Fibroblast of peridontal ligament (primary cell): ENCODE measurements at regions not wholly inside any gene's neighbourhood (a gene's known extent, or its start where the extent isn't known, plus 50 kb on each side); places are given as distances from the start of the nearest gene placed in this dataset.

ENCODE experiments used
- DNase-seq: peaks from one replicate; pipeline ENCODE4 v3.0.0-alpha.2; 2010; ENCODE audit errors: extremely low read depth

DNA sequence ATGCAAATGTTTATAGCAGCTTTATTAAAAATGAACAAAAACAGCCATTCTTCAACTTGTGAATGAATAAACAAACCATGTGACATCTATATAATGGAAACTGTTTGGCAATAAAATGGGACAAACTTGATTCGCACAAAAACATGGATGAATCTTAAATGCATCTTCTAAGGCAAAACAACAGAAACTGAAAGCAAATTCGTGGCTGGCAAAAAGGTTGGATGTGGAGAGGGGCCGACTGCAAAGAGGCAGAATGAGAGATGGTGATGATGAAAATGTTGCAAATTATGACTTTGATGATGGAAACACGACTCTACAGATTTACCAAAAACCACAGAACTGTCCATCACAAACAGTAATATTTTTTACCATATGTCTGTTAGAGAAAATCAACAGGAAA is 327.0 kb upstream of the NR5A2 start:
- peak; percentile 21 for DNase-seq

DNA sequence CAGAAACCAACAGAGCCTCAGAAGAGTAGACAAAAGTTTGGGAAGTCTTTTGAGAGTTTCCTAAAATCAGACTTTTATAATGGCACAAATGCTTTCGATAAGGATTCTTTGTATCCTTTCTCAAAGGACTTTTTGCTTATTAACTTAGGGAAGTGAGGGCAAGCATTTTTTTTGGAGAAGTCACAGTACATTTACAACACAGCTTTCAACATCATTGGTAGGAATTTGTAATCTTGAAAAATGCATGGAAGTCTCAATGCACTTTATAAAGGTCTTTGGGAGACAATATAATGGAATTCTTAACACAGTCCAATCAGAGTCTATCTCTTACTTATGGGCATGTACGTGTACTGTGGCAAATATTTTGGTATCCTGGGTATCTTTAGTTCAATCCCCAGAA is 325.8 kb upstream of the NR5A2 start:
- peak; percentile 76 for DNase-seq

DNA sequence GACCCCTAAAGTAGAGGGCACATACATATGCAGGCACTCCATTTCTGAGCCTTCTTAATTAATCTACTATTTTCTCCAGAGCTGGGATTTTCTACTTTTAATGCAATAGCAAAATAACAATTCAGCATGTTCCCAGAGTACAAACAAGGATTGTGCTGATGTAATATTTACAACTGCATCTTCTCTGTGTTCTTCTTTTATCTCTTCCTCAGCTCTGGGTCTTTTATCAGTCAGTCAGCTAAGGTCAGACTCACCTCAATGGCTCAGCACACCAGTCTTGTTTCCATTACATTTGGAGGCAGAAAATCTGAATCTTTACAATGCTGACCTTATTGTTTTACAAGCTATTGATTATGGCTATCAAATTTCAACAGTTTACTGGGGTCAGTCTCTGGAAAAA is 323.3 kb upstream of the NR5A2 start:
- no peak for DNase-seq

DNA sequence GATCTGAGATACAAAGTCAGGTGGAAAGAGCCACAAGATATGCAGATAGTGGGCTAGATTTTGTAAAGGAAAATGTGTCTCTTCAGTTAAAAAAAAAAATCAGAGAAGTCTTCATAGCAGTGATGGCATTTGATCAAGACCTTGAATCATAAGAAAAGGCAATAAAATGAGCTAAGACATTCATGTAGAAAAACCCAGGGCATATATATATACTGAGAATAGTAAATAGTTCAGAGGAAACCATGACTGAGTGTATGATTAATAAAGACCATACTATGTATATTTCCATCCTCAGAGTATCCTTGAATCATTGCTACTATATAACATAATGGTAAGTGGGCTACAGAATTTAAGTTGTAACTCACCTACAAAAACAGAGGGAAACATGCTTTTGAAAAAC is 321.7 kb upstream of the NR5A2 start:
- DNase-seq: no peak

DNA sequence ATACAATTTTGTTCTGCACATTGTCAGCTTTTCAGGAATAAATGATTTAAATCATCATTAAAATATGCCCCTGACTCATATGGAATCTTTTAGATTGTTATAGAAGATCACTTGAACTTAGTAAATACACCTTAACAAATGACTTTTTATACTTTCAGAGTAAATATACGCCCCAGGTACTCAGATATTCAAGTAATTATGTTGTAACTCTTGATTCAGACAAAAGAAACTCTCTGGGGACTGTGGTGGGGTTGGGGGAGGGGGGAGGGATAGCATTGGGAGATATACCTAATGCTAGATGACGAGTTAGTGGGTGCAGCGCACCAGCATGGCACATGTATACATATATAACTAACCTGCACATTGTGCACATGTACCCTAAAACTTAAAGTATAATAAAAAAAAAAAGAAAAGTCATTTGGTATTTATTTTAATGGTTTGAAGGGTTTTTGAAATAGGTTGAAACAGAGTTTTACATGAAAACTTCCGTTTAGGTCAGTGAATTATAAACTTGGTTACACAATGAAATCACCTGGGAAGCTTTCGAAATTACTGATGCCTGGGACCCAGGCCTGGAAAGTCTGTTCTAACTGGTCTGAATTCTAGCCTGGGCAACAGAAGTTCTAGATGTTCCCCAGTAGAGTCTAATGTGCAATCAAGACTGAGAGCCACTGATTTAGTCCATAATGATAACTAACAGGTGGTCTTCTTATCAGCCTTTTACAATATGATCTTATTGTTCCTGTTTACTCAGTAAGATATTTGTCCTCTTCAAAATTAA is 320.5 kb upstream of the NR5A2 start:
- DNase-seq: no peak

DNA sequence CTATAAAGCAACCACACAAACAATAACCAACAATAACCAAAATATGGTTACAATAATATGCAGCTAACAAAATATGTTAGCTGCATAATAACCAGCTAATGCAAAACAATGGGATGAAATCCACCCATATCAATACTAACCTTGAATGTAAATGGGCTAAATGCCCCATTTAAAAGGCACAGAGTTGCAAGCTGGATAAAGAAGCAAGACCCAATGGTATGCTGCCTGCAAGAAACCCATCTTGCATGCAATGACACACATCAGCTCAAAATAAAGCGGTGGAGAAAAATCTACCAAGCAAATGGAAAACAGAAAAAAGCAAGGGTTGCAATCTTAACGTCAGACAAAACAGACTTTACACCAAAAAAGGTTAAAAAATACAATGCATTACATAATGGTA is 316.5 kb upstream of the NR5A2 start:
- DNase-seq: no peak

DNA sequence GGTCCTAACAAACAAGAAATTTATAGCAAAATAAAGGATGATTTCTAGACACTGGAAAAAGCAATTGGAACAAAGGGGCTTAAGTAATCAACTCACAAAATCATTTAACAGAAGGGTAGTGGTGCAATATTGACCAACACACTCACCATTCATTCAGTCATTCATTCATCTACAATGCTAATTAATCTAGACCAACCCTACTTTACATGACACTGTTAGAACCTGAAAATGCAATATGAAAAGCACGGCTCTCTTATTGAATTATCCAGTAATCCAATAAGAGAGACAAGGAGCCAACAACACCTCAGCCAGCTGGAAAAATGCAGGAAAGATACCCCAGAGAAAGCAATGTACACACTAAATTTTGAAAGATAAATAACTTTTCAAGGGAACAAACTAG is 310.8 kb upstream of the NR5A2 start:
- DNase-seq: no peak

DNA sequence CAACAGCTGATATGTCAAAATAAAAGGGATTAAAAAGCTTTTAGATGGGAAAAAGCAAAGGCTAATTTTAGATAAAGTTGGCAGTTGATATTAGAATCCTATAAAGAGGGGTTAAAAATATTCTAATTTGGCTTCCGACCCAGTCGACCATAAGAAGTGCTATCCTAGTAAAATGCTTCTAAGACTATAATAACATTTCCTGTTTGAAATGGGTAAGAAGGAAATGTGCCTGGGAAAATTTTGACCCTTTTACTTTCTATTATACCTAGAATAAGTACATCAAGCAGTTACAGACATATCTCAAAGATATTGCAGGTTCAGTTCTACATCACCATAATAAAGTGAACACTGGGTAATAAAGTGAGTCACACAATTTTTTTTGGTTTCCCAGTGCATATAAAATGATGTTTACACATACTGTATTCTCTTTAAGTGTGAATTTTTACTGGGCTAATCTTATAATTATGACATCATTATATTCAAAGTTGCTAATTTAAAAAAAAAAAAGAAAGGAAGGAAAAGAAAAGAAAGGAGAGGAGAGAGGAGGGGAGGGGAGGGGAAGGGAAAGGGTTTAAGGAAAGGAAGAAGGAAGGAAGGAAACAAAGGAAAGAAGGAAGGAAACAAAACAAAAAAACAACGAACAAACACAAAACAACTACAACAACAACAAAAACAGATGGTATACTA is 308.2 kb upstream of the NR5A2 start:
- DNase-seq: no peak

DNA sequence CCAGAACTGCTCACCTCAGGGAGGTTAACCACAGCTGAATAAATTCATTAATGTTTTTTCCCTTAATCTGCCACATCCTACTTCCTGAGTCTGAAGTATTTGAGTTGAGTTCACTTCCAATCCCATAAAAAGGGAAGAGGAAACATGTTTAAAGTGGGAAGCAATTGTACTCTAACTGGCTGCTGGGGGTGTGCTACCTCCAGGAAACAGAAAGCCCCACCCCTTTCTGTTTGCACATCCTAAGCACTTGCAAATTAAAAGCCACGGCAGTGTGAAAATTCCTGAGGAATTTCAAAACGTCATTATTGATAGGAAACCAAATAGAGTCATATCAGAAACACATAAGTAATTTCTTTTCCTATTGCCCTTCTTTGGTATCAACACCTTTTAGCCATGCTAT is 307.0 kb upstream of the NR5A2 start:
- DNase-seq: no peak

DNA sequence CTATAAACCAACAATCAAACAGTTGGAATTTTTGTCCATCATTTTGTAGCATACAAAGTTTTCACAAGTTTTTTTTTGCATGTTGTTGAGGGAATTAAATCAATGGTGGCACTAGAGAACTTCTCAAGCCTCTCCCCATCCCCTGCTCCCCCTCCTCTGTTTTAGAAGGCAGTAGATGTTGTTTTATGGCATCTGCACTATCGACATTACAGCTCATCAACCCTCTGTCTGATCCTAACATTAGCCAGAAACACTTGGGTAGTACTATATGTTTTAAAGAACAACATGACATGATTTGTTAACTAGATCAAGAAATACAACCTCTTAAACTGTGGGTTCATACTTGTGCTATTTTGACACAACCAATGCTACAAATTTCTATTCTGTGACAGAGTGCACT is 306.5 kb upstream of the NR5A2 start:
- DNase-seq: no peak

DNA sequence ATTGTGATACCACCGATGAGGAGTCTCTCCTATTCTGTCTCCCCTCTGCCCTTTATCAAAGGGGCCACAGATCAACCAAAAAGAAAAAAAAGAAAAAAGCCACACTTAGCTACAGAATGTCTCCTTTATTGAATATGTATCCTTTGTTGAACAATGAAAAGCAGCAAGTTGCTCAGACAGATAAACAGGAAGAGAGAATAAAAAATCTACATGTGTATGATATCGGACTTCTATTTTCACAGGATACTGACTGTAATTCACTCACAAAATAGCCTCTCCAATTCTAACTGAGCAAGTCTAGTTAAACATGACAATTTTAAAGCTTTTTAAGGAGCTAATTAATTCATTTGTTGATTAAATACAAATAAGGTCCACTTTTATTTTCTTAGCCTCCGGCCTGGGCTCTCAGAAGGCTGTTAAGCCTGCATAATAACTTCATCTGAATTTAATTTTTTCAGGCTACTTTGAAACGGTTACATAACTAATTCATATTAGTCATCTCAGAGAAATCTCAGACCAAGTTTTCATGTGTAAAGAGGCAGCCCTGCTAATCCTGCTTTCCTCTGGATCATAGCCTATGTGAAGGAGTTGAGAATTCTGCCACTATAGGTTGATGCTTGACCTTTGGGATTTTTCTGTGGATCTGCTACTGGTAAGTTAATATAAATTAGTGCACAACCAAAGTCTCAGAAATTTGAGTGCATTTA is 304.1 kb upstream of the NR5A2 start:
- peak; percentile 70 for DNase-seq

DNA sequence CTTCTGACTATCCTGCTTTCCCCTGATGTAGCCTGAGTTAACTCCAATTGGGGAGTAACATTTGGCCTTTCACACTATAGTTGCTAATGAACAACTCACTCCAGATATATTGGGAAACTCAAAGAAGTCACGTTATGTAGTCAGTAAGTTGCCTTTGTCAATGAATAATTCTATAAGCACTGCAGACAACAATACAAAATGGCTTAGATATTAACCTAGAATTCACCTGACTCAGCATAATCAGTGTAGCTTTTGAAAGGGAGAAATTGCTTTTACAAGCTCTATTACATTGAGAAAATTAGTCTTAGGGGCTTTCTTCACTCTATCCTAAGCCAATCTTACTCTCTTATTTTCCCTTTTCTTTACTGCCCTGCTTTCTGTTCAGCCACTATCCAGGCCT is 303.5 kb upstream of the NR5A2 start:
- DNase-seq: no peak

DNA sequence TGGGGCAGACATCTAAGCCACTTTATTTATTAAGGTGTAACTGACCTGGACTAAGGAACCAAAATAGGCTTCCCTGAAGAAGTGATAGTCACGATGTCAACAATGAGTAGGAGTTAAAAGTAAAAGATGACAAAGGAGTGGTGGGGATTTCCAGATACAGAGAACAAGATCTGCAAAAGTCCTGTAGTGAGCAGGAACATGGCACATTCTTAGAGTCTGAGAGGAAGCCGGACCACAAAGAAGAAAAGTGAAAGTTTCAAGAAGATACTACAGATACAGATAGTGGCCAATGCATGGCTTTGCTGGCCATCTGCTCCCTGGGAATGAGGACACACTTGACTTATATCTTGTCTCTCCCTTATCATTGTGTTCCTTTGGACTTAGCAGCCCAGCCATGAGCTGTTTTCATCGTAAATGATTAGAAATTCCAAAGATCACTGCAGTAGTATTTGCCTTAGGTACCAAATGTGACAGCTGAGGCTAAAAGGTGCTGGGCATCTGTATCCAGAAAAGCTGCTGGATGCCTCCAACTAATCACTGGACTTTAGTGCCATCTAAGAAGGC is 302.4 kb upstream of the NR5A2 start:
- DNase-seq: no peak

DNA sequence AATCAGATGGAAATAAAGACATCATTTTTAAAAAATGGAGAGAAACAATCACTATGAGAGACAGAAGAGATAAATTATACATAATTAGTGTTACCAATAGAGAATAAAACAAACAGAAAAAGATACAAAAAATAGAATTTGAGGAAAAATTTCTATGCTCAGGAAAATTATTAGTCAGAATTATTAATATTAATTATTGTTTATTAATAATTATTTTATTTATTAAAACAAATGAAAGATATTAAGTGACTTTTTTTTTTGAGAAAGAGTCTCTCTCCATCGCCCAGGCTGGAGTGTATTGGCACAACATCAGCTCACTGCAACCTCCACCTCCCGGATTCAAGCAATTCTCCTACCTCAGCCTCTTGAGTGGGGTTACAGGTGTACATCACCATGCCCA is 299.8 kb upstream of the NR5A2 start:
- DNase-seq: no peak

DNA sequence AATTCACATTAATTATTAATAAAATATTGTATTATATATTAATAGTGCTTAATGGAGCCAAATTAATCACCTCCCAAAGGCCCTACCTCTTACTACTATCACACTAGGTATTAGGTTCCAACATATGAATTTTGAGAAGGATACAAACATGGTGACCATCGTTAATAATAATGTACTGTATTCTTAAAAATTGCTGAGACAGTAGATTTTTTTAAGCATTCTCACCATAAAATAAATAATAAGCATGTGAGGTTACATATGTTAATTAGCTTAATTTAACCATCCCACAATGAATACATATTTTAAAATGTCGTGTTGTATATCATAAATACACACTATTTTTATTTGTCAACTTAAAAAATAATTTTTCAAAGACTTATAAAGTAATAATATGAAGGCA is 299.2 kb upstream of the NR5A2 start:
- no peak for DNase-seq

DNA sequence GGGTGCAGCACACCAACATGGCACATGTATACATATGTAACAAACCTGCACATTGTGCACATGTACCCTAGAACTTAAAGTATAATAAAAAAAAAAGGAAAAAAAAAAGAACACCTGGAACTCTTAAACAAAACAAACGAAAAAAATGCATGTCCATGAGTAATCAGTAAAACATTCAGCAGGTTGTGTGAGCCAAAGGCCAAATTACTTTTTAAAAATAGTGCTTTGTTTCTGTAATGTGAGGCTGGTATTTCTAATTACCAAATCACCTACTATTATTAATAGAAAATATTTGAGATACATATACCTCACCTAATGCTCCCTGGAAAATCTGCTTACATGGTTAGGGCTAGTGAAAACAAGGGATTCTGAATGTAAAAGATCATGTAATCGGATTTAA is 294.4 kb upstream of the NR5A2 start:
- DNase-seq: no peak

DNA sequence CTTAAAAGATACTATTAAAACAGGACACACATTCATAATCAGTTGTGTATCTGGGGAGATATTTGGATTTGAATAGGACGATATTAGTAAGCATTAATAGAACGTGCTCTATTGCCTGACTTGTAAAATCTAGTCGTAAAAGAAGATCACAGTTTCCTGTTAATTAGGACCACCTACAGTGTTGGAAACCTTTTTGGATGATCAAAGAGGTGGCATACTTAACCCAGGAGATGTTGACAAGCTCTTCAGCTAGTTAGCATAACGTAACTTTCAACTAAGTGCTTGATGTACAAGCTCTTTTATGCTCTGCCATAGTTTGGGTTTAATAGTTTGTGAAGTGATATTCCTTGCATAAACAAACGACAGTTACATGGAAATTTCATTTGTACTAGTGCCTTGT is 293.3 kb upstream of the NR5A2 start:
- DNase-seq: no peak

DNA sequence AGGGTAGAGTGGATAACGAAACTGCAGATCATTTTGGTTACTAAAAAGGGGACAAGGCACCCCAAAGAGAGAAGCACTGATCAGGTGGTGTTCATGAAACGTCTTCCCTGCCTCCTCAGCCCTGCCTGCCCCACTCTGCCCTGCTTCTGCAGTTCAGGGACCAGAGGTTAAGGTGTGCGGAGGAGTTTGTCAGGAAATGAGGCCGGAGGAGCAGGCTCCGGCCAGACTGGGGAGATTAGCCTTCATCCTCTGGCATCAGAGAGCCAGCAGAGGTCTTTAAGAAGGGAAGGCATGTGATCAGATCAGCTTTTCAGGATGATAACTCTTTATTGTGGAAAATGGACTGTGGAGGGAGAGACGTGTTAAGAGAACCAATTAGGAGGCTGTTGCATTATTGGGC is 291.9 kb upstream of the NR5A2 start:
- no peak for DNase-seq

DNA sequence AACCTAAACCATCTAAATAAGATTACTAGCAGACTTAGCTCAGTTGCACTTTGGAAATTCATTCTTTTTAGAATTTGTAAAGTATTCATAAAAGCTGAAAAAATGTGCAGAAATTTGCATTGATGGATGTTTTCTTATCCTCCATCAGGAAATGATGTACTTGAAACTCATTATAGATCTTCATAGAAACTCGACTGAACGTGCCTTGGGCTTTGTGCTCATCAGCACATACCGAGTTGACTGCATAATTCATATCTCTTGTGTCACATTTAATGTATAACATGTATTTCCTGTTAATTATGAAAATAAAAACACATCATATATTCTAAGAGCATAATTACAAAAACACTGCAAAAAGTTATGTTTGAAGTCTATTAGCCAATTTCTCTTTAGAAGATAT is 290.9 kb upstream of the NR5A2 start:
- no peak for DNase-seq

DNA sequence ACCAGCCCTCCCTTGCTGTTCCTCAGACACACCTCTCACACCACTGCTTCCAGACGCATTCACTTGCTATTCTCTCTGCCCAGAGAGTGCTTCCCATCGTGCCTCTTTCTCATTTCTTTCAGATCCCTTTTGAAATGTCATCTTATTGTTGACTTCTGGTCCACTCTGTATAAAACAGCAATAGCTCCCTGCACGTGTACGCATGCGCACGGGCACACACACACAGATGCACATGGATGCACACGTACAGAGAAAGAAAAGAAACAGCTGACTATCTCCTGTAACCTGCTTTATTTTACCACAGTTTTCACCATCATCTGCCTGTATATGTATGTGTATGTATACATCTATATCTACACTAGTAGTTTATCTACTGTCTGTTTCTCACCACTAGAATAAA is 285.9 kb upstream of the NR5A2 start:
- DNase-seq: no peak

DNA sequence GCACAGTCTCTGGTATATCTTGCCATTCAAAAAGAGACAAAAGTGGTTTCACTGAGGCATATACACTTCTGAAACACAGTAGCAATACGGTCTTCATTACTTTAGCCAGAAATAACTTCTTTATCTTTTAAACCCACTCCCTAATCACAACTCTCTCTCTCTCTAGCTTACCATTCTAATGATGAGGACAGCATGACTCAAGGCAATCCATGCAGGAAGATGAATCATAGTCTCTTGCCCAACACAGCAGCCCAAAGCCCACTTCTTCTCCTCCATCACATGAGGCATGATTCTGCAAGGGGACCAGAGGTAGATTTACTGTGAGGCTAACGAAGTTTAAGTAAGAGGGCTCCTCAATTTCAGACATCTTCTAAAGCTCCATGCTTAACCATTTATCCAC is 285.0 kb upstream of the NR5A2 start:
- DNase-seq: peak; percentile 87

DNA sequence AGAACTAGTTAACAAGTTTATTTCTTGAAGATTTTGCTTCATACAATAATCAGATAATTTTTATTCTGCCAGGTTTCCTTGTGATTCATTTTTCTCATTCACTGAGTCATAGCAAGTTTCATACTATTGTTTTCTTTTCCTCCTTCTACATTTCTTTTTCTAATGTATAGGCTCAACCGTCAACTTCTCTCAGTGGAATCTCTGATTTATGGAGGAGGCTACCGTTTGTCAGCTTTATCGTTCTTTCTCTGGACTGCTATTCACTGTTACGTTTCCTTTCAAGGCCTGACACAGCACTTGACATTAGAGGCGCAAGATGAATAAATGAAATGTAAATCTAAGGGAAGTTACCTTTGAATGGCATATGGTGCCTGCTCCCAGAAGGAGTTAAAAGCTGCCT is 284.3 kb upstream of the NR5A2 start:
- DNase-seq: peak; percentile 15
